ENCODE measurements at regions not wholly inside any gene's neighbourhood (a gene's known extent, or its start where the extent isn't known, plus 50 kb on each side); places are given as distances from the start of the nearest gene placed in this dataset.

- DNase-seq (ENCODE audit: low read depth): no peak
Measured at GRCh38 chr18:10056506-10056905, 142.7 kb downstream of the VAPA start.

GRCh38 chr18:10057401-10057893 is 143.6 kb downstream of the VAPA start:
- DNase-seq (ENCODE audit: low read depth): no peak

GRCh38 chr18:10057894-10058791 is 144.3 kb downstream of the VAPA start:
- DNase-seq (ENCODE audit: low read depth): peak; percentile 77

GRCh38 chr18:10059610-10060468 is 146.0 kb downstream of the VAPA start:
- DNase-seq (ENCODE audit: low read depth): no peak

GRCh38 chr18:10060469-10060782 is 146.6 kb downstream of the VAPA start:
- DNase-seq (ENCODE audit: low read depth): no peak

GRCh38 chr18:10060841-10061240 is 147.0 kb downstream of the VAPA start:
- no peak for DNase-seq (ENCODE audit: low read depth)

GRCh38 chr18:10061566-10062140 is 147.8 kb downstream of the VAPA start:
- DNase-seq (ENCODE audit: low read depth): no peak

- no peak for DNase-seq (ENCODE audit: low read depth)
Measured at GRCh38 chr18:10062302-10063300, 148.8 kb downstream of the VAPA start.

- no peak for DNase-seq (ENCODE audit: low read depth)
Measured at GRCh38 chr18:10063489-10063888, 149.7 kb downstream of the VAPA start.

GRCh38 chr18:10064267-10064666 is 150.5 kb downstream of the VAPA start:
- no peak for DNase-seq (ENCODE audit: low read depth)

GRCh38 chr18:10065296-10065695 is 151.5 kb downstream of the VAPA start:
- DNase-seq (ENCODE audit: low read depth): no peak

GRCh38 chr18:10067670-10068659 is 154.1 kb downstream of the VAPA start:
- DNase-seq (ENCODE audit: low read depth): no peak

- no peak for DNase-seq (ENCODE audit: low read depth)
Measured at GRCh38 chr18:10068766-10069567, 155.2 kb downstream of the VAPA start.

GRCh38 chr18:10070561-10071000 is 156.8 kb downstream of the VAPA start:
- no peak for DNase-seq (ENCODE audit: low read depth)

- DNase-seq (ENCODE audit: low read depth): peak; percentile 44
Measured at GRCh38 chr18:10072671-10073175, 158.9 kb downstream of the VAPA start.

GRCh38 chr18:10074110-10074509 is 160.3 kb downstream of the VAPA start:
- DNase-seq (ENCODE audit: low read depth): no peak

GRCh38 chr18:10074728-10075127 is 160.9 kb downstream of the VAPA start:
- DNase-seq (ENCODE audit: low read depth): no peak

- DNase-seq (ENCODE audit: low read depth): no peak
Measured at GRCh38 chr18:10076502-10077030, 162.8 kb downstream of the VAPA start.

Data from HT1080 (cell line).